ENCODE measurements at regions not wholly inside any gene's neighbourhood (a gene's known extent, or its start where the extent isn't known, plus 50 kb on each side); places are given as distances from the start of the nearest gene placed in this dataset.

DNA sequence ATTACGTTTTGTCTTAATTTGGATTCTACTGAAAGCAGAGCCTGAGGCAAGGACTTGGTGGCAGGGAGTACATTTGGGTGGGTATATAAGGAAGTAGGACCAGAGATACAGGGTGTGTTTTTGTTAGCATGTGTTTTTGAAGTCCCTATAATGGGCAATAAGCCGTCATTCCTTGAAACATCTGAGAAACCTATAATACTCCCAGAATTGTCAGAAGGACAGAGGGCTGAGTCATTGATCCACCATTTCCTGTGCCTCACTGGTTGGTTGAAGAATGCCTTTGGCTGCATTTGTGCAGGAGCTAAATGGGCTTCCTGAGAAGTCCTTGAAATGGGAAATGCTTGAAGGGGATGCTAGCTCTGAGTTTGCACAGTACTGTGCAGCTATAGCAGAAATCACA is 281.8 kb upstream of the ZEB2 start:
- intact Hi-C loops (cut with micrococcal nuclease) = no loop called here
- TF ChIP-seq, protein P1, sequence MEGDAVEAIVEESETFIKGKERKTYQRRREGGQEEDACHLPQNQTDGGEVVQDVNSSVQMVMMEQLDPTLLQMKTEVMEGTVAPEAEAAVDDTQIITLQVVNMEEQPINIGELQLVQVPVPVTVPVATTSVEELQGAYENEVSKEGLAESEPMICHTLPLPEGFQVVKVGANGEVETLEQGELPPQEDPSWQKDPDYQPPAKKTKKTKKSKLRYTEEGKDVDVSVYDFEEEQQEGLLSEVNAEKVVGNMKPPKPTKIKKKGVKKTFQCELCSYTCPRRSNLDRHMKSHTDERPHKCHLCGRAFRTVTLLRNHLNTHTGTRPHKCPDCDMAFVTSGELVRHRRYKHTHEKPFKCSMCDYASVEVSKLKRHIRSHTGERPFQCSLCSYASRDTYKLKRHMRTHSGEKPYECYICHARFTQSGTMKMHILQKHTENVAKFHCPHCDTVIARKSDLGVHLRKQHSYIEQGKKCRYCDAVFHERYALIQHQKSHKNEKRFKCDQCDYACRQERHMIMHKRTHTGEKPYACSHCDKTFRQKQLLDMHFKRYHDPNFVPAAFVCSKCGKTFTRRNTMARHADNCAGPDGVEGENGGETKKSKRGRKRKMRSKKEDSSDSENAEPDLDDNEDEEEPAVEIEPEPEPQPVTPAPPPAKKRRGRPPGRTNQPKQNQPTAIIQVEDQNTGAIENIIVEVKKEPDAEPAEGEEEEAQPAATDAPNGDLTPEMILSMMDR (IDR thresholded peaks at IDR 0.05; ENCODE audit: unreplicated experiment) = no peak
- H3K27ac Mint-ChIP-seq (ENCODE audit: low read depth, unreplicated experiment) = no peak overlapping the region
- no peaks in the 10 kb centered on the region for H3K36me3 Mint-ChIP-seq (ENCODE audit: insufficient read depth, unreplicated experiment)
- BruUV-seq (replicated peaks) = no TSS peak
- no peaks in the 10 kb centered on the region for H3K9me3 Mint-ChIP-seq (ENCODE audit: unreplicated experiment)
- ChIA-PET POLR2A (no interaction called here), CTCF (no interaction called here)
- DNase-seq (ENCODE audit: unreplicated experiment) = peak; percentile 50
- peaks cover 11% of the 10 kb centered on the region for H3K4me1 Mint-ChIP-seq (ENCODE audit: insufficient read depth, unreplicated experiment)
- H3K27me3 Mint-ChIP-seq (ENCODE audit: insufficient read depth, unreplicated experiment) = no peaks in the 10 kb centered on the region
- no peak overlapping the region for H3K4me3 Mint-ChIP-seq (ENCODE audit: unreplicated experiment)

DNA sequence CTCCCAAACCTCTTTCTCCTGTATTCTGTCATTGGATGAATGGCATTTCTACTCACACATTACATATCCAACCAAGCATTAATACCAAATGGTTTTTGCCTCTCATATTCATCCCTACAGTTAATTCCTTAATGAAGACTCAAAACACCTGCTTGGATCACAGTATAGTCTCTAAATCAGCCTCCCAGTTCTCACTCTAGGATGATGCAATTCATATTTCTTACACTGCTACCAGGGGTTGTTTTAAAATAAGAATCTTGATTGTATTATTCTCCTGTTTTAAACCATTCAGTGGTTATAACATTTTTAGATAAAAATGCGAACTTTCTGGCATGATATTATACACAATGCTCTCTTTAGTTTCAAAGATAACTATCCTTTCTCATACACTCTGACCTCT is 281.4 kb upstream of the ZEB2 start:
- intact Hi-C loops (cut with micrococcal nuclease) = no loop called here
- CTCF ChIA-PET = no interaction called here
- H3K4me1 Mint-ChIP-seq (ENCODE audit: insufficient read depth, unreplicated experiment) = peaks cover 11% of the 10 kb centered on the region
- no peaks in the 10 kb centered on the region for H3K9me3 Mint-ChIP-seq (ENCODE audit: unreplicated experiment)
- no peaks in the 10 kb centered on the region for H3K36me3 Mint-ChIP-seq (ENCODE audit: insufficient read depth, unreplicated experiment)
- TF ChIP-seq, protein P1 (IDR thresholded peaks at IDR 0.05; ENCODE audit: unreplicated experiment) = no peak
- no peak overlapping the region for H3K4me3 Mint-ChIP-seq (ENCODE audit: unreplicated experiment)
- no peak for DNase-seq (ENCODE audit: unreplicated experiment)
- no TSS peak for BruUV-seq (replicated peaks)
- H3K27ac Mint-ChIP-seq (ENCODE audit: low read depth, unreplicated experiment) = no peak overlapping the region
- H3K27me3 Mint-ChIP-seq (ENCODE audit: insufficient read depth, unreplicated experiment) = no peaks in the 10 kb centered on the region
- POLR2A ChIA-PET = no interaction called here

DNA sequence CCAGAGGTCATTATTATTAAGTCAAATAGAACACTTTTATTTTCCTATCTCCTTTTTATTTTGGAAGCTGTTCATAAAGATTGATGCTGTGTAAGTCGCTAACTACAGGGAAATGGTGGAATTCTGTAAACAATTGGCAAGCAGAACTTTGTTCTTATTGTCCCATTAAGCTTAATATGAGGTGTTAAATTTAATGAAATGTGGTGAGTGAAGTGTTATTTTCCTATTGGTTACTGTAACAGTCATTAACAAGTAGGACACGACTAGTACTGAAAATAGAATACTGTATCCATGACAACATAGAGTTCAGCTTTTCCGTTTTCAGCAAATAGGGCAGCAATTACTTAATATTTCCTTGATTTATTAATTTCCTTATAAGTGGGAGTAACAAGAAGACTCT is 279.1 kb upstream of the ZEB2 start:
- Mint-ChIP-seq H3K4me1 (ENCODE audit: insufficient read depth, unreplicated experiment) (peaks cover 11% of the 10 kb centered on the region), H3K27ac (ENCODE audit: low read depth, unreplicated experiment) (no peak overlapping the region), H3K27me3 (ENCODE audit: insufficient read depth, unreplicated experiment) (no peaks in the 10 kb centered on the region), H3K9me3 (ENCODE audit: unreplicated experiment) (no peaks in the 10 kb centered on the region), H3K36me3 (ENCODE audit: insufficient read depth, unreplicated experiment) (no peaks in the 10 kb centered on the region), H3K4me3 (ENCODE audit: unreplicated experiment) (no peak overlapping the region)
- intact Hi-C loops (cut with micrococcal nuclease) = no loop called here
- ChIA-PET POLR2A (interaction anchor here (0.6 kb wide), 1 partner anchor 103 kb away, joined by 3 read pairs; no protein-coding TSS in a partner anchor), CTCF (no interaction called here)
- no peak for DNase-seq (ENCODE audit: unreplicated experiment)
- BruUV-seq (replicated peaks) = no TSS peak
- TF ChIP-seq, protein P1 (IDR thresholded peaks at IDR 0.05; ENCODE audit: unreplicated experiment) = no peak

DNA sequence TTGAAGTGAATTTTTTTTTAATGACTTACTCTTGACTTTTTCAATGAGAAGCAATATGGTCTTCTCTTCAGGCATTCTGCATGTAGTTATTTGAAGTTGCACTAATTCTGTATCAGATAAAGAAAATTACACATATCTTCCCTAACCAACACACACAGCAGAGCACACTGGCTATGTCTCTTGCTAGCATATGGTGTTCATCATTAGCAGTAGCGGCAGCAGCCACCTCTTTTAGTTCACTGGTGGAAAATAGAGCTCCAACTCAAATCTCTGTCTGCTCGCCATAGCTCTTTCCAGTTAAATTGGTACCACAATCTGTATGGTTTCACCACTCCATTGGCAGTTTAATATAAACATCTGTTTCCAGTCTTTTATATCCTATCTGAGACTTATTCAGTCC is 278.1 kb upstream of the ZEB2 start:
- Mint-ChIP-seq H3K4me1 (ENCODE audit: insufficient read depth, unreplicated experiment) (peaks cover 11% of the 10 kb centered on the region), H3K9me3 (ENCODE audit: unreplicated experiment) (no peaks in the 10 kb centered on the region), H3K36me3 (ENCODE audit: insufficient read depth, unreplicated experiment) (no peaks in the 10 kb centered on the region), H3K27me3 (ENCODE audit: insufficient read depth, unreplicated experiment) (no peaks in the 10 kb centered on the region), H3K4me3 (ENCODE audit: unreplicated experiment) (no peak overlapping the region), H3K27ac (ENCODE audit: low read depth, unreplicated experiment) (no peak overlapping the region)
- intact Hi-C loops (cut with micrococcal nuclease) = no loop called here
- ChIA-PET POLR2A (no interaction called here), CTCF (interaction anchor here (0.7 kb wide), 1 partner anchor 10 kb away, joined by 3 read pairs; no protein-coding TSS in a partner anchor)
- BruUV-seq (replicated peaks) = no TSS peak
- DNase-seq (ENCODE audit: unreplicated experiment) = no peak
- TF ChIP-seq, protein P1 (IDR thresholded peaks at IDR 0.05; ENCODE audit: unreplicated experiment) = no peak

Data from MCF 10A (cell line).